GM21390 (cell line): ENCODE measurements at regions not wholly inside any gene's neighbourhood (a gene's known extent, or its start where the extent isn't known, plus 50 kb on each side); places are given as distances from the start of the nearest gene placed in this dataset.
"Not testable (repeated sequence)": the region's sequence is repeated elsewhere in the genome, so short reads cannot be mapped to it uniquely, and the experiment has no call there.

Experiments
- ATAC-seq: cut with Tn5 transposase; IDR thresholded peaks from one replicate; pipeline ENCODE4 v1.9.1; 2021; ENCODE audit not compliant: unreplicated experiment

DNA sequence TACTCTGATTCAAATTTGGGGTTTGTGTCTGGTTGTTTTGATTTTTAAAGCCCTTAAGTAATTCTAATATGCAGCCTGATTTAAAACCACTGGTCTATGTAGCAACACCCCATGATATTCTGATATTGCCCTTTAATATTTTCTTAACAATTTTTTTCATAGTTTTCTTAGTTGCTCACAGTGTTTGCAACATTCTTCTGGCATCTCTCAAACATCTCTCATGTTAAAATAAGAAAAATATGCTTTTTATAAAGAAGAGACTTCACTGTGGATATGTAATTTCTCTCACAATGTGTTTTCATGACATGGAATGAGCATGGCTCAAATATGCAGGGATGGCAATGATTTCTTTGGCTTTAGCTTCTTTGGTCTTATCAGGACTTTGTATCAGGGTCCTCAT lies 183.7 kb downstream of the TAF11L14 start:
- no peak for ATAC-seq

DNA sequence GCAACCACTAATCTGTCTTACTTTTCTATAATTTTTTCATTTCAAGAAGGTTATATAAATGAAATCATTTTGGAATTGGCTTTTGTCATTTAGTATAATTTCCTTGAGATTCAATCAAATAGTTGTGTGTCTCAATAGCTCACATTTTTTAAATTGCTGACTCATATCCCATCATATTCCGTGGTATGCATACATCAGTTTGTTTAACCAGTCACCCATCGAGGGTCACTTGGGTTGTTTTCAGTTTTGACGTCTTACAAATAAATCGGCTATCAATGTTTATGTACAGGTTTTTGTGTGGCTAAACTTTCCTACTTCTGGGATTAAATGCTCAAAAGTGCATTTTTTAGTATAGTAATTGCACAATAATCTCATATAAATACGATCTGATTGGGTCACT lies 185.5 kb downstream of the TAF11L14 start:
- ATAC-seq: no peak

DNA sequence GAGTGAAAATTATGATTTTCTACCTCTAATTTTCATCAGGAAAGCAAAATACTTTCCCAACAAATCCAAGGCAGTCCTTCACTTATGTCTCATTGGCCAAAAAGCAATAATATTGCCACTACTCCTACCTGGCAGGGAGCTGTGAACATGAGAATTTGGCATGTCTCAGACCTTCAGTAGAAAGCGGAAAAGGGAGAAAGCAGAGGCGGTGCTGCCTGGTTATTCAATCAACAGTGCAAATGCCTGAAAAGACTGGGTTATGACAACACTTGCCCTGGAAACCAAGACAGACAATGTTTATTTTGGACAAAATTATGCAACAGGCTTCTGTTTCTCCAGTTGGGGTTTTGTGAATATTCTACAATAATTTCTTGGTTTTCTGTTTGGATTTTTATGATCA lies 194.4 kb downstream of the TAF11L14 start:
- ATAC-seq: no peak

DNA sequence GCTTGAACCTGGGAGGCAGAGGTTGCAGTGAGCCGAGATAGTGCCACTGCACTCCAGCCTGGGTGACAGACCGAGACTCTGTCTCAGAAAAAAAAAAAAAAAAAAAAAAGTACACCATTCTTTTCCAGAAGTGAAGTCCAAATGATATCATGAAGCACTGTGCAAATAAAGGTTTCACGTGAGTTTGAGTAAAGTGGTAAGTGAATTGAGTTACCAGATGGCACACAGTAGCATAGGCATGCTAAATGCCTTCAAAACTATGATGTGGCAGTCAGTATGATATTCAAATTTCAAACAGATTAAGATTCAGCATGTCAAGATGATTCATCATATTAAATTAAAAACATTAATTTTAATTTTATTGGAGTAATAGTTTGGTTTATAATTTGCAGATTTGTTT lies 195.2 kb downstream of the TAF11L14 start:
- no peak for ATAC-seq

DNA sequence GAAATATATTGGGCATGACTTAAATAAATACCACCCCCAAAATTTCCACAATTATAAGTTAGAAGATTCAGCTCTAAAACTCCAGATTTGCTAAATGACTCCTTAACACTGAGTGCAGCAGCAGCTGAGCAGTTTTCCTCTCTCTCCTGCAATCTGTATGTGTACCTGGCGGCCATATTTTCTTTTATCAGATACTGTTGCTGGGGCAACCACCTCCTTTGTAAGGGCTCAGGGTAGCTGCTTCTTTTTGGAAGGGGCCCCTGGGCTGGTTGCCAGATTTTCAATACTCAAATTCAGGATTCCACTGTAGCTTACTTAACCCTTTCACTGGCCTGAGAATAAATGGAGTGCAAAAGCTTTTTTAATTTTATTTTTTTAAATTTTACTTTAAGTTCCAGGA lies 197.0 kb downstream of the TAF11L14 start:
- no peak for ATAC-seq

DNA sequence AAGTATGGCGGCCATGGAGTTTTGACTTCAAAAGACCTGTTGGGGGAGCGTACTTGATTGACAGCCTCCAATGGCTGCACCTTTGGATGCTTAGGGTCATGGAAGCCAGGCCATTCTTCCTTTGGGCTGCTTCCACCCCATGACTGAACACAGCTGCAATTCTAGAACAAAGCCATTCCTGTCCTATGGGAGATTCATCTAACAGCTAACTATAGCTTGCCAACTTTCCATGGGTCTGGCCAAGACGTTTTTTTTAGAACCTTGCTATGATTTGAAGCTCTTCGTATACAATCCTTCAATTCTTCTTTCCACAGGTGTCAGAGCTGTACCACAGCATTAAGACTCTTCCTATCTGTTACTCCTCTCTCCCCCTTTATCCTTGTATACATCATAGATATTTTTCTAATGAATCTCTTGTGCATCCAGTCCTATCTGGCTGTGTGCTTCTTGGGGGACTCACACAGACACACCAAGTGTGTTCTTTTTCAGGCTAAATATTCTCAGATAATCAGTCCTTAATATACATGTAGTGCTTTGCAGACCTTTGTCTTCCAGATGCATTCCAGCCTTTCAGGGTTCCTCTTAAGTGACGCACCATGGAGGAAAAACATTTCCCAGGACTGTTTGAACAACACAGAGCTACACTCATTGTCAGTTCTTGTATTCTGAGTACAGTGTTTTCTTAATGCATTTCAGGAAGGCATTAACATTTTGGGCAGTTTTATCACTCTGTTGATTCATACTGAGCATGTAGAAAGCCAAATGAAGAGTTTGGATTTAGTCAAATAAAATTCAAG lies 198.9 kb downstream of the TAF11L14 start:
- ATAC-seq: no peak

DNA sequence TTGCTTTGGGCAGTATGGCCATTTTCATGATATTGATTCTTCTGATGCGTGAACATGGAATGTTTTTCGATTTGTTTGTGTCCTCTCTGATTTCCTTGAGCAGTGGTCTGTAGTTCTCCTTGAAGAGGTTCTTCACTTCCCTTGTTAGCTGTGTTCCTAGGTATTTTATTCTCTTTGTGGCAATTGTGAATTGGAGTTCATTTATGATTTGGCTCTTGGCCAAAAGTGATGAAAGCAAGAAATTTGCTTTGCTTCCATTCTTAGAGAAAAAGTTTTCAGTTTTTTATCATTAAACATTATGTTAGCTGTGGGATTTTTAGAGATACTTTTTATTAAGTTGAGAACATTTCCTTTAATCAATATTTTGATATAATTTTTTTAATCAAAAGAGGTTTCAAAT lies 203.5 kb downstream of the TAF11L14 start:
- no peak for ATAC-seq

DNA sequence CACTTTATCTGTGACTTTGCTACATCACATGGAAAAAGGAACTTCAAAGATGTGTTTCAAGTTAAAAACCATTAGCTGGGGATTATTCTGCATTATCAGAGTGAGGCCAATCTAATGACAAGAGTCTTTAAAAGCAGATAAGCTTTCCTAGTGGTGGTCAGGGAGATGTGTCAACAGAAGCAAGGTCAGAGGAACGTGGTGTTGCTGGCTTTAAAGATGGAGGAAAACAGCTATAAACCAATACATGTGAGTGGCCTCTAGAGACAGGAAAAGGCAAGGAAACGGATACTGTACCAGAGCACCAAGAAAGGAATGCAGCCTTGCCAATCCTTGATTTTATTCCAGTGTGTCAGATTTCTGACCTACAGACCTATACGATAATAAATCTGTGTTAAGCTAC lies 204.2 kb downstream of the TAF11L14 start:
- no peak for ATAC-seq

DNA sequence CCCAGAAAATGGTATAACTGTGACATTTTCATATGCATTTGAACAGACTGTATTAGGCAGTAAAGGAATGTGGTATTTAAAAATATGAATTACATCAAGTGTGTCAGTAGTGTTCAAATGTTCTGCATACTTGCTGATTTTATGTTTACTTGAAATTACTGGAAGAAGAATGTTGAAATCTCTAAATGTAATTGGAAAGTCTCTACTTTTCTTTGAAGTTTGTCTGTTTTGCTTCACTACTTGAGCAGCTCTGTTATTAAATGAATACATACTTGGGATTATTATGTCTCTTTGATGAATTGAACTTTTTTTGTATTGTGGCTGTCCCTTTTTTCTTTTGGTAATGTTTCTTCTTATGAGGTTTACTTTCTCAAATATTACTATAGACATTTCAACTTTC lies 205.6 kb downstream of the TAF11L14 start:
- ATAC-seq: no peak

DNA sequence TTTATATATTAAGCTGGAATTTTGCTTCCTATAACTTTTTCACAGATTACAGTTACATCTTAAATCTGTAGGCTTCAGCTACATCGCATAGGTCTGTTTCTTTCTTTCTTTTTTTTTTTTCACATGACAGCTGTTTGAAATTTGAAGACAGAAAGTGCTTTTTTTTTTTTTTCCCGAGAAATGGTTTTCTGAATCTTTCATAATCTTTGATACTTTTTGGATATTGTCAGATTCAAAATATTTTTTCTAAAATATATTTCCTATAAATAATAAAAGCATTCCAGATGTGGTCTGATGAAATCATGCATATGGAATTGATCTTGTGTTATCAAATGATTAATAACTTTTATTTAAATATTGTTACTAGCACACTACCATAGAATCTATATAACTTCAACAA lies 212.2 kb downstream of the TAF11L14 start:
- ATAC-seq: no peak

DNA sequence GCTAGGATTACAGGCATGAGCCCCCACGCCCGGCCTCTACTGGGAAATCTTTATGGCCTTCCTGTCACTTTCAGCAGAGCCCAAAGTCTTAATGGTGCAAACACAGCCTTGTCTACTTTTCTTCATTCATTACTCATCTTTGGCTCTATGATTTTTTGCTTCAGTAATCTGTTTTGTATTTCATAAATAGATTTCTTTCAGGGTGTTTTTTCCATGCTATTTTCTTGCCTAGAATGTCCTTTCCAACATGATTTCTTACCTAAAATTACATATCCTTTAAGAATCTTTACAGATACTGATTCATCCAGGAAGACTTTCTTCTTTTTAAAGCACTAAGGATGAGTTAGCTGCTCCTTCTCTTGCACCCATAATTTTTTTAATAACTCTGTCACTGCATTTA lies 213.0 kb downstream of the TAF11L14 start:
- ATAC-seq: no peak

DNA sequence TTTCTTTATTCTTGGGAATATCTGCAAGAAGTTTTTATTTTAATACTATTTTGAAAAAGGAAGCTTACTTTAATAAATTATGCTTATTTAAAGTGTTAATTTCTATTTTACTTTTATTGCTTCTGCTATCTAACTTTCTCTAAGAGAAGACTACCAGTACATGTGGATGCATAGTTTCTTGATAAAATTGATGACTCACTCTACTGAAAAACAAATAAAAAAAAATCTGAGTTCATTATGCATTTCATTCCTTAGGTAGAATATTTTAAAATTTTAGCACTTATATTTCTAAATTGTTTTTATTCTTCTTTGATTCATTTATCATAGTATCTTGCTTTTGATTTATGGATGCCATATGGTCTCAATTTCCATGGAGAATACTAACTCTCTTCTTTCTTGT lies 217.9 kb downstream of the TAF11L14 start:
- no peak for ATAC-seq

DNA sequence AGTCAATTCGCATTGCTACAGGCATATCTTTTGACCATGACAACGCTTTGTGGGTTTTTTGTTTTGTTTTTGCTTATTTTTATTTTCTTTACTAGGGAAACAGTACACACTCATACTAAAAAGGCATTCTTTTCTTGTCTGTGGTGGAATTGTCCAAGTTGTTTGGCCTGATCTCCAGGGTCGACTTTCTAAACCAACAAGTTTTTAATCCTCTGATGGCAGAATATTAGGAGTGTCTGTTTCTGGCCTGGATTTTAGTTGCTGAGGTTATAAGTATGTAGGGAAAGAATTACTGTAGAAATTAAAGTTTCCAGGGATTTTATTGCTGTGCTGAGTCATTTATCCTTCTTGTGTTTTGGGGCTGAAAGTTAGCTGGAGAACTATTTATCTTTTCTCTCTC lies 218.5 kb downstream of the TAF11L14 start:
- no peak for ATAC-seq

DNA sequence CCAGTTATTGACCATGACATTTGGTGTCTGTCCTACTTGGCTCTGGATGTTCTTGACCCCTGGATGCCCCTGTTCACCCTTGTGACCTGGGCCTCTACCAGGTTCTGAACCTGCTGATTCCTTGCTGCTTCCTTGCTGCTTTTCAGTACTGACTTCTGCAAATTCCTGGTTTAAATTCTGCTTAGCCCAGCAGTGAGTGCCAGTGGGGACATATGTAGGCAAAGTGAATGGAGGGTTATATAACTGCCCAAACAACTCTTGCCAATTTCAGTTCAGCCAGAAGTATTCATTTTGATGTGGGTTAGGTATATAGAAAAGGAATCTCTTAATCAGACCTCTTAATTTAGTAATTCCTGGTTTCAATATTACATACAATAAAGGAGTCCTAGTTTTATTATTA lies 220.6 kb downstream of the TAF11L14 start:
- no peak for ATAC-seq

DNA sequence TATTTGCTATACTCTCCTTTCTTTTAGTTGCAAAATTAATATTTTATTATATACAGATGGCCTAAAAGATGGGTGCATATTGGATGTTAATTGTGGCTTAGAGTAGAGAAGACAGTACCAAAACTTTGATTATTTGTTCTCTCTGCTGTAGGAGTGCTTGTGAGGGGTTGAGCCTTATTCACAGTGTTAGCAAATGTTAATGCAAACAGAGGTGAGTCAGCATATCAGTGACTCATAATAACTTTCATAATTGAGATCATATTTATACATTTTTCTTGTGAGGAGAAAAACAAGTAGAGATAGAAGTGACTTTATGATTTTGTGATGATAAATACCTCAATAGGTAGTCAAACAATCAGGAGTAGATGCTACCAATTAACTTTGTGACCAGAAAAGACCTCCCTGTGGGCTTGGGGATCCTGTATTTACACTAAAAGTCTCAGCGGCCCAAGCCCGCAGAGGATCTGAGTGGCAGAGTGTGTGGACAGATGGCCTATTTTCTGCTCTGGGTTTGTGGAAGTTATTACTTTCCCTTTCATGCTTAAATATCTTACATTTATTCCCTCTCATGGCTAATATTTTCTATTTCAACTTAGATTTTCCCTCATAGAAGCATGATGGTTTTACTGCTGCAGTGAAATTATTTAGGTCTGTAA lies 226.5 kb downstream of the TAF11L14 start:
- ATAC-seq: no peak

DNA sequence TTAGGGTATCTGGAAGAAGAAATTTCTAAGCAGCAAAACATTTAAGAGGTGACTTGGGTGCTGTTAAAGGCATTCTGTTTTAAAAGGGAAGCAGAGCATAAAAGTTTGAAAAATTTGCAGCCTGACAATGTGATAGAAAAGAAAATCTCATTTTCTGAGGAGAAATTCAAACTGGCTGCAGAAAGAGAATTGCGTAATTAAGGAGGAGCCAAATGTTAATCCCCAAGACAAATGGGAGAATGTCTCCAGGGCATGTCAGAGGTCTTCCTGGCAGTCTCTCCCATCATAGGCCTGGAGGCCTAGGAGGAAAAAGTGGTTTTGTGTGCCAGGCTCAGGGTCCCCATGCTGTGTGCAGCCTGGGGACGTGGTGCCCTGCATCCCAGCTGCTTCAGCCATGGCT lies 230.6 kb downstream of the TAF11L14 start:
- not testable (repeated sequence) for ATAC-seq

DNA sequence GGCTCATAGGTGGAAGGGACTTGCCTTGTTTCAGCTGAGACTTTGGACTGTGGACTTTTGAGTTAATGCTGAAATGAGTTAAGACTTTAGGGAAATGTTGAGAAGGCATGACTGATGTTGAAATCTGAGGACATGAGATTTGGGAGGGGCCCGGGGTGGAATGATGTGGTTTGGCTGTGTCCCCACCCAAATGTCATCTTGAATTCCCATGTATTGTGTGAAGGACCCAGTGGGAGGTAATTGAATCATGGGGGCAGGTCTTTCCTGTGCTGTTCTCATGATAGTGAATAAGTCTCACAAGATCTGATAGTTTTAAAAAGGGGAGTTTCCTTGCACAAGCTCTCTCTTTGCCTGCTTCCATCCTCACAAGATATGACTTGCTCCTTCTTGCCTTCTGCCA lies 231.7 kb downstream of the TAF11L14 start:
- ATAC-seq: not testable (repeated sequence)

DNA sequence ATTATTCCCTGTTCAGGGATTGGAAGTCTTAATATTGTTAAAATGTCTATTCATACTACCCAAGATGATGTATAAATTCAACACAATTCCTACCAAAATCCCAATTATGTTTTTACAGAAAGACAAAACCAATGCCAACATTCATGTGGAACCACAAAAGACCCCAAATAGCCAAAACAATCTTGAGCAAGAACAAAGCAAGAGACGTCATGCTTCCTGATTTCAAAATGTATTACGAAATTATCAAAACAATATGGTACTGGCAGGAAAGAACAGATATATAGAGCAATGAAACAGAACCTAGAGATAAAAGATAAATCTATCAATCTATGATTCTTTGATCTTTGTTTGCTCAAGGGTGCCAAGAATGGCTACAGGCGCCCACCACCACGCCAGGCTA lies 237.9 kb downstream of the TAF11L14 start:
- no peak for ATAC-seq

DNA sequence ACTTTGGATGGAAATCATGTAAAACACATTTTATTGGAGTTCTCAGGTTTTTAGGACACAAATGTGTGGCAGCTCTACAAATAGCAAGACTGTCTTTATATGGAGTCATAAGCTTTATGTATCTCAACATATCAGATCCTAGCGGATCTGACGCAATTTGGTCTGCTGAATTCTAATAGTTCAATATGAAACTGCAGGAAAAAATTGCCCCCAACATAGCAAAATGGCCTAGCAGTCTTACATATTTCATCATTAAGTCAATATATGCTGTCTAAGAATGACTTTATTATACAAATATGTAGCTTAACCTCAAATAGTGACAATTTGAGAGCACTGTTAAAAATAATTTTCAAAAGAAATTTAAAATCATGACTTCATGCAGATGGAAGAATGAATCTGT lies 244.3 kb downstream of the TAF11L14 start:
- no peak for ATAC-seq

DNA sequence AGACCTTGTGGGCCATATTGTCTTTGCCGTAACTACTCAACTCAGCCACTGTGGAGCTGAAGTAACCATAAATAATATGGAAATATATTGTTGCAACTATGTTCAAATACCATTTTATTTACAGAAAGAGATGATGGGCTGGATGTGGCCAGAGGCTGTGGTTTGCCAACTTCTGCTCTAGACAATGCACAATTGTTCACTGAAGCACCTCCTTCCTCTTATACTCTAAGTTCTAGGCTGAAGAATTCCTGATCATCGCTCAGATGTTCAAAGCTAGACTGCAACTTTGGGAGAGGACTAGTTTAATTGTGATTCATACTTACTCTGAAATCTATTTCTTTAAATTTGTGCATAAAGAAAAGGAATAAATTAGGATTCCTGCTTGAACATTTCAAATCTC lies 245.0 kb downstream of the TAF11L14 start:
- no peak for ATAC-seq

DNA sequence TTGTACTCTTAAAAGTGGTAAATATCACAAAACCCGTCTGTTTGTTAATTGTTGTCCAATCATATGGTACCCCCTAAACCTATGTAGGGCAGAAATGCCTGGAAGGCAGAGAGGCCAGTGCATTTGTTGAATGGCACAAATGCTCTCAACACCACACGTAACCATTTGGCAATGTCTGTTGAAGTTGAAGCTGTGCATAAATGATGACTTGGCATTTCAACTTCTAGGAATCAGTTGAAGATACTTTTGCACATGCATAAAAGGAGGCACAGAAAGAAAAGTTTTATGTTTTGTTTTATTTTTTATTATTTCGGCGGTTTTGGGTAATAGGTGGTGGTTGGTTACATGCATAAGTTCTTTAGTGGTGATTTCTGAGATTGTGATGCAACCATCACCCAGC lies 246.6 kb downstream of the TAF11L14 start:
- ATAC-seq: no peak

DNA sequence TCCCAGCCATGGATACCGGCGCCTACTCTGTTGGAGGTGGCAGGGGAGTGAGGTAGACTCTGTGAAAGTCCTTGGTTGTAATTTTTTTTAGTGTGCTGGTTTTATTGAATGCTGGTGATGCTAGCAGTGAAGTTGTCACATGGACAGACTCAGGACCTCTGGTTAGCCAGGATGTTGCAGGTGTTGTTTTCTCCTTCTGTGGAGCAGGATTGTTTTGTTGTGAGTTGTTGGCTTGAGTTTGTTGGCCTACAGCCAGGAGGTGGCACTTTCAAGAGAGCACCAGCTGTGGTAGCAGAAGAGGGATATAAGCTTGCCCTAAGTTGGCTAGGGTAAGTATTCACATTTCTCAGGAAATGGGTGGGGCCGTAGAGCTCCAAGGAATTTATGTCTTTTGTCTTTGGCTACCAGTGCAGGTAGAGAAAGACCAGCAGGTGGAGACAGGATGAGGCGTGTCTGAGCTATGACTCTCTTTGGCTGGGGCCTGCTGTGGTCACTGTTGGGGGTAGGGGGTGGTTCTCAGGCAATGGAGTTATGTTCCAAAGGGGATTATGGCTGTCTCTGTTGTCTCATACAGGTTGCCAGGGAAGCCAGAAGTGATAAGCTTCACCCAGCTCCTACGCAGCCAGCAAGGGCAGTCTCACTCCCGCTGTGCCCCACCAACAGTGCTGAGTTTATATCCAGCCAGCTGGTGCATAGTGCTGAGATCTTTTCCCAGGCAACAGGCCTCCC lies 248.7 kb downstream of the TAF11L14 start:
- no peak for ATAC-seq
